HUDEP-2 (cell line): ENCODE measurements at regions not wholly inside any gene's neighbourhood (a gene's known extent, or its start where the extent isn't known, plus 50 kb on each side); places are given as distances from the start of the nearest gene placed in this dataset.
"Not testable (repeated sequence)": the region's sequence is repeated elsewhere in the genome, so short reads cannot be mapped to it uniquely, and the experiment has no call there.

Source experiments
- DNase-seq, 76 experiments: peaks; one replicate each; lab custom pipeline; 2025; ENCODE audit not compliant: unreplicated experiment in 76 of 76; lab: John Stamatoyannopoulos, UW

- DNase-seq, result peak in 66 of 76 experiments; percentile 0 to 78 (median 36)
Observed at GRCh38 chr18:42298759-42299675, 344.0 kb downstream of the PIK3C3 start.

DNA sequence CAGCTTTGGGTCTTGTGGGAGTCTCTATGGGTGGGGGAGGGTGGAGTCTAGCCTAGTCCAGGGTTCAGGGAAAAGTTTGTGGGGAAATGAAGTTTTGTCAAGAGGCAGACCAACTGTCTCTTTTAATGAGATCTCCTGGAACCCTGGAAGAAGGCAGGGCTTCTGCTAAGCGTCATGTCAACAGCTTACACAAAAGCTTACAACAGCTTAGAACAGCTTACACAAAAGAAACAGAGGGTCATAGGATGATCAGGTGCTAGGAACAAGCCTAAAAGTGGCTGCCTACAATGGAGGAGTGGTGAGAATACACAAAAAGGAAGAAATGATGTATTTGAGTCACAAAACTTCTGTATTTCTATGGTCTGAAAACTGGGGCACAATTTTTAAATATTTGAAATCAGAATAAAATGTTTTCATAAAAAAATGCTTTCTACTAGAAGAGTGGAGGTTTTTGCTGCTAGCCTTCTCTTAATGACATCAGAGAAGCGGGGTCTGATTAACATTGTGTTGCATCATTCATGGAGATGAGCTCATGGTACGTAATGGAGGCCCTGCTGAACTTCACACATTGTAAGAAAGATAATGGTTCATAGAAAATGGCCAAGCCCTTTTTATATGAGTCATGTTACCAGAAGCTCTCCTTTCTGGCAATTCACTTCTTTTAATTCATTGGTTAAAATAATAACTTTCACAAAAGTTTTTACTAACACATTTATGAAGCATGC is 351.0 kb downstream of the PIK3C3 start:
- DNase-seq, result no peak

DNA sequence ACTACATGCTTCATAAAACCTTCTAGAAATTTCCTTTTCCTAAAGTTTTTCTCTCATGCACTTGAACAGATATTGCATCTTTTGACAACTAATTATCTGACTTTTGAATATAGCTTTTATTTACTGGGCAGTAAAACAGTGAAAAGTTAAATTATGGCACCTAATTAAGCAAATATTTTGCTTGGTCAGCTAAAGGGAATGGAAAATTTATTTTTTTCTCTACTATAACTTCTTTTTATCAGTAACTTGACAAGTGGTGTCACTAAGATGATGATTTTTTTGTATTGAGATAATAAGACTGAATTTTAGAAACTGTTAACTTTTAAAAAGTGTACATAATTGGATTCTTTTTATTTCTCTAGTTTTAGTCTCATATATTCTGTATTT is 351.6 kb downstream of the PIK3C3 start:
- DNase-seq, result no peak

- no peak for DNase-seq
Observed at GRCh38 chr18:42310956-42311355, 355.9 kb downstream of the PIK3C3 start.

DNA sequence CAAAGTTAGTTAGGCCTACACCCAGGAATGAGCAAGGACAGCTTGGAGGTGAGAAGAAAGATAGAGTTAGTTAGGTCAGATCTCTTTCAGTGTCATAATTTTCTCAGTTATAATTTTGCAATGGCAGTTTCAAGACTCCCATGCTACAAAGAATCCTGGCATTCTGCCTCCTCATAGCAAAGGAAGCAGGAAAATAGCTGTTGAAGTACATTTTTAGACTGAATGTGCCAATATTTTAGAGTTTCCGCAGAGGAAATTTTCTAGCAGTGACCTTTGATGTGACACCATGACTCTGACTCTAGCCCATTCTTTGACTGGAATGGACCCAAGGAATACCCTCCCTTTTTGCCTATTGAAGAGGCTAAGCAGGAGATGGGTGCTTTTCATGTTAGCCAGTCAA is 371.7 kb downstream of the PIK3C3 start:
- no peak for DNase-seq

- no peak for DNase-seq
Observed at GRCh38 chr18:42328931-42329330, 373.9 kb downstream of the PIK3C3 start.

DNA sequence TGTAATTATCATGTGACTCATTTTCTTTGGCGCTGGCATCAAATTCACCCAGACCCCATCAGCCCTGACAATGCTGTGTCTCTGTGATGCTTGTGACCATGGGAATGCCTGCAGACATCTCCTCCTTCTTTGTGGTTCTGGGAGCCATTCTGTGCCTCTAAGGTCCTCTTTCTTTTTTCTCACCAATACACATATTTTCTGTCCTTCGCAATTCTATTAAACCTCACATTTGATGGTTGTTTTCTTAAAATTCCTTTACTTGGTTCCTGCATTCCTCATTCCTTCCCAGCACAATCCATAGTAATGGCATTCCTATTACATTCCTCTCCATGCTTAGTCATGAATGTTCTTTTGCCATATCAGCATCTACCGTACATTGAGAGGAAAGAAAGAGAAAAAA is 375.3 kb downstream of the PIK3C3 start:
- DNase-seq, result no peak

GRCh38 chr18:42333558-42333957 is 378.5 kb downstream of the PIK3C3 start:
- DNase-seq, result no peak

GRCh38 chr18:42334931-42335330 is 379.9 kb downstream of the PIK3C3 start:
- DNase-seq, result no peak

- no peak for DNase-seq
Observed at GRCh38 chr18:42336139-42336538, 381.1 kb downstream of the PIK3C3 start.

DNA sequence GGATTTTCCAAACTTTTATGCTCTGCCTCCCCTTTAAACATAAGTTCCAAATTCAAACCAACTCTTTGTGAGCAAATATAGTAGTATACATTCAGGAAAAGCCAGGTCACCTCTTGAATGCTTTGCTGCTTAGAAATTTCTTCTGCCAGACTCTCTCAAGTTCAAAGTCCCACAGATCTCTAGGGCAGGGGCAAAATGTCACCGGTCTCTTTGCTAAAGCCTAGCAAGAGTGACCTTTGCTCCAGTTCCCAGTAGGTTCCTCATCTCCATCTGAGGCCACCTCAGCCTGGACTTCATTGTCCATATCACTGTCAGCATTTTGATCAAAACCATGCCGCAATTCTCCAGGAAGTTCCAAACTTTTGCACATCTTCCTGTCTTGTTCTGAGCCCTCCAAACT is 382.3 kb downstream of the PIK3C3 start:
- DNase-seq, result not testable (repeated sequence)

- no peak for DNase-seq
Observed at GRCh38 chr18:42338683-42339082, 383.6 kb downstream of the PIK3C3 start.

- no peak for DNase-seq
Observed at GRCh38 chr18:42339372-42339771, 384.3 kb downstream of the PIK3C3 start.

DNA sequence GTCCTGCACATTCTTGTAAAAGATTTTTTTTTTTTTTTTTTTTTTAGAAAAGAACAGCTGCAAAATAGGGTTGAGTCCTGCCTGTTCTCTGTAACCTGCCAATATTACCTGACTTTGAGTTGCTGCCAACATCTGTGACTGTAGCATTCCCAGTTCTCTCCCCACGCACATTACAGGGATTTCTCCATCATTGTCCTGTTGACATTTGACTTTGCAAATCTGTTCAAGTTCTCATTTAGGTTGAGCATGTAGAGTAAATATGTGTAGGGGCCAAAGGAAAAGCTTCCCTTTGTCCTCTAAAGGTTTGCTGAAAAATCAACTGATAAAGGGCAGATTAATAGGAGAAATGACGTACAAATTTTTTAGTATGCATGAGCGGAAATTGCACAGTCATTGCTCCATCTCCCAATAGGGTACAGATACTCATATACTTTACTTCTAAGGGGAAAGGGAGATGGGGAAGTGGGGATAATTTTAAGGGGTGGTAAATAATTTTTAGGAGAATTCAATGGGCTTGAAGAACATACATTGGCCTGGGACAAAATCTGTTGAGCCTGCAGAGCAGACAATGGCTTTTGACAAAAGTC is 385.5 kb downstream of the PIK3C3 start:
- no peak for DNase-seq

DNA sequence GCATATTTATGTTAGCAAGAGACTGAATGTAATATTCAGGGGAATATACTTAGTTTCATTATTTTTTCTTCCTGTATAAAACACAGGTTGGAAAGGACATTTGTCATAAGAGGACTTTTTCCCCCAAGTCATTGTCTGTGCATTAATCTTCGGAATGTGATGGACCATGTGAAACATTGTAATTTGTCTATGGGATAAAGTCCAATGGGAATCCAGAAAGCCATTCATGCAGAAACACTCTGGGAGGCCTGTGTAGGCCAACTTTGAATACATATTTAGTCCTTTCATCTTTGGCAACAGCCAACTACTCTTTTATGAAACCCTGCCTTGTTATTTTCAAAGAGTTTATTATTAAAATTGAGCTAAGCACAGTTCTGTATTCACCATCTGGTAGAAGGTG is 386.4 kb downstream of the PIK3C3 start:
- DNase-seq, result no peak

DNA sequence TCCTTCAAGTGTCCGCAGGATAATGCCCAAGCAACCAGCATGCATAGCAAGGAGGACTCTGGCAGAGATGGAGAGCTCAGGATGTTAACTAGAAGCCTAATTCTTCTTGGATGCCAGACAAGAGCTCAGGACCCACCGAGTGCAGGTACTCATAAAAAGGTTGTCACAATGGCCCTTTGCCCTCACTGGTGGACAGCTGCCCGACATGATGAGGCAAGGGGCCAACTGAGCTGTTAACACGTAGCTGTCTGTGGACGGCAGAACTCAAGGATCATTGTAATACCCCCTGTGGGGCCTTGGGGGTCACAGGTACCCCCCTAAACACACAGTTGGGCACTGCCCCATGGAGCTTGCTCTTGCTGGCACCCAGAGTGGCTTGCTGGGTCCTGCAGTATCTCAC is 393.7 kb downstream of the PIK3C3 start:
- DNase-seq, result no peak

- no peak for DNase-seq
Observed at GRCh38 chr18:42351455-42351854, 396.4 kb downstream of the PIK3C3 start.

- no peak for DNase-seq
Observed at GRCh38 chr18:42360716-42361115, 405.7 kb downstream of the PIK3C3 start.

DNA sequence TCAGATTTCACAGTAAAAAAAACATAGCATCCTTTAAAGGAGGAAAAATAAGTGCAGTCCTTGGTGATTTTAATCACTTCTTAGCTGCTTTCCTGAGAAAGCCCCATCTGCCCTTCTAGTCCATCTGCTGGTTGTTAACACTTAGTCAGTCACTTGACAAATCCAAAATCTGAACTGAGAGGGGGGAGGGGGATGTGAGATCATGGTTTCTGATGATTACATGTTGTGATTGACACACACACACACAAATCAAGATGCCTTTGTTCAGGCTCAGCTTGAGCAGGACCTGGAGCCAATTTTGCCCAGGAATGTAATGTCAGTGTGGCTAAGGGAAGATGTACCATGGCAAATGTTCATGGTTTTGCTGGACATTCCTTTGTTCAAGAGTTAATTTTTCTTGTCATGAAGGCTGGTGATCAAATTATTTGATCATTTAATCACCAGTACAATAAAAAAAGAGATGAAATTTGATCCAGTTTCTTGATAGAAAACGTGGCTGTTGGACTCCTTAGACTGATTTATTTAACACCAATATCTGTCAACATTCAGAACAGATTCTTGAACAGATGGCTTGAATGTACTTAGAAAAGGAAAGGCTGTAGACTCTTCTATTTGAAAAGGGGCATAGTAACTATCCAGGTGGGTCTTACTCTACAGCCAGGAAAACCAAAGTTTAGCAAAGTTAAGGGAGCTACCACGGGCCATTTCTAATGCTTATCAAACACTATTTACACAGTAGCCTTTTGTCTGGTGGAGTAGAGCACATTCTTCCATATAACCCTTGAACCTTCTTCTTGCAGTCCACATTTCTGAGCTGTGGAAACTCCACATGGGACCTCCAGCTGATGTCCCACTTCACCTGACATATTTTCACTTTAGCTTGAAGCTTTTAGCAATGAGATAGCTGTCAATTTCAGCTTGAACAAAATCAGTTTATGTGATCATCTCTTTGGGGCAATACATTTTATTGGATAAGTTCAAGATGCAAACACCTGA is 408.7 kb downstream of the PIK3C3 start:
- no peak for DNase-seq

DNA sequence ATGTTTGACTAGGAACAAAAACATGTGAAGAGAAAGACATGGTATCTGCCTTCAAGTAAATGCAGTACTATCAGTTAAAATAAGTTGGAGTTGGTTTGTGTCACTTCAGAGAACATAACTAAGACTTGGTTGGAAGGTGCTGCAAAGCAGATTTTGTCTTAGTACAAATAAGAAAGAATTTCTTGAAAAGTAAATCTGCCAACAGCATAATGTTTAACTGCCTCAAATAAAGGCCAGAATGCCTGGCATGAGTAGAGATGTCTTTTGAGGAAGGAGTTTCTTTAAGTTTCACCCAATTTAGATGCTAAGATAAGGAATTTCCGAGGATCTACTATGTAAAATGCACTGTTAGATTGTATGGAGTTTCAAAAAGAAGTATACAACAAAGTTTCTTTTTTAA is 409.7 kb downstream of the PIK3C3 start:
- DNase-seq, result no peak
